ENCODE measurements at regions not wholly inside any gene's neighbourhood (a gene's known extent, or its start where the extent isn't known, plus 50 kb on each side); places are given as distances from the start of the nearest gene placed in this dataset.

DNA sequence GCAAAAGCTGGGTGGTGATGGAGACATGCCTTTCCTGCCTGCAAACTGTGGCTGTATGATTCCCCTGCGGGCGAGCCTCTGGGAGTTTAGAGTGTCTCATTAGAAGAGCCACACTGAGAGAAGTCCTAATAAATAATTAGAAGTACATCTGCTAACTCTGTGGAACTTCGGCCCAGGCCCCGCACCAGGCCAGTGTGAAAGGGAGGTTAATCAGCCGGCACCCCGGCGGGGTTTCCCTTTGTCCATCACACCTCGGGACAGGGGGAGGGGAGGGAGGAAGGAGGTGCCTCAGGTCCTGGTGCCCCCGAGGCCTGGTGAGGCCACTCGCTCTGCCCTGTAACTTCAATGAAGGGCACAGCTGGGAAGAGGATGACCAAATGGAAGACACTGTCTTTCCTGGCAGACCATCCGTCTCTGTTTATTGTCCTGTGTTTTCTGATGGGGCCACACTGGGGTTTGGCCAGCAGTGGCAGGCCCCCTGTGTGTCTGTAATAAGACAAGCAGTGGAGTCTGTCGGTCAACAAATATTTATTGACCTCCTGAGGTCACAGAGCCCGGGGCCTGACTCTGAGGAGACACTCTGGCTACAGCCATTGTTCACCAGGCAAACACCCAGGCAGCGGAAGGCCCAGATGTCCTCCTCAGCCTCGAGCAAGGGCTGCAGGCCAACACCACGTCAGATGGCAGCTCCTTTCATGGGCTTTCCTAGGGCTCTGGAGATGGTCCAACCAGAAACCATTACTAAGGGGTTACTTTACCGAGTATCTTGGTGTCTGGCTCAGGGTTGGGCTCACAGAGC is 267.5 kb upstream of the RAB4A start:
- H3K27ac Mint-ChIP-seq = no peak overlapping the region
- no peaks in the 10 kb centered on the region for H3K36me3 Mint-ChIP-seq
- Histone ChIP-seq H3K9me3 (ENCODE audit: control insufficient read depth in 2 of 3, low read length in 3 of 3) (no peaks in the 10 kb centered on the region), H3K4me3 (ENCODE audit: low read length) (no peak overlapping the region), H3K4me1 (ENCODE audit: control insufficient read depth in 2 of 2, insufficient read depth in 2 of 2, low read length in 2 of 2) (peaks cover 4 to 5% of the 10 kb centered on the region in 2 donors), H3K27ac (ENCODE audit: low read depth, low read length) (no peak overlapping the region), H3K27me3 (ENCODE audit: control insufficient read depth in 2 of 2, insufficient read depth in 2 of 2, low read length in 2 of 2) (no peaks in the 10 kb centered on the region), H3K36me3 (ENCODE audit: control insufficient read depth in 2 of 3, insufficient read depth in 3 of 3, low read length in 3 of 3) (no peaks in the 10 kb centered on the region)
- POLR2A ChIA-PET = no interaction called here
- intact Hi-C loops (cut with micrococcal nuclease) = no loop called here
- H3K27me3 Mint-ChIP-seq = no peaks in the 10 kb centered on the region
- H3K4me3 Mint-ChIP-seq = no peak overlapping the region
- DNase-seq = no peak
- no peaks in the 10 kb centered on the region for H3K9me3 Mint-ChIP-seq
- CTCF ChIA-PET = no interaction called here
- no peak for ATAC-seq
- peaks cover 3 to 23% (median 14%) of the 10 kb centered on the region in 7 donors for H3K4me1 Mint-ChIP-seq

GRCh38 chr1:229004066-229004833 is 266.7 kb upstream of the RAB4A start:
- Histone ChIP-seq H3K9me3 (ENCODE audit: control insufficient read depth in 2 of 3, low read length in 3 of 3) (no peaks in the 10 kb centered on the region), H3K27me3 (ENCODE audit: control insufficient read depth in 2 of 2, insufficient read depth in 2 of 2, low read length in 2 of 2) (no peaks in the 10 kb centered on the region), H3K36me3 (ENCODE audit: control insufficient read depth in 2 of 3, insufficient read depth in 3 of 3, low read length in 3 of 3) (no peaks in the 10 kb centered on the region), H3K27ac (ENCODE audit: low read depth, low read length) (no peak overlapping the region), H3K4me3 (ENCODE audit: low read length) (no peak overlapping the region), H3K4me1 (ENCODE audit: control insufficient read depth in 2 of 2, insufficient read depth in 2 of 2, low read length in 2 of 2) (peaks cover 4 to 5% of the 10 kb centered on the region in 2 donors)
- H3K27me3 Mint-ChIP-seq = no peaks in the 10 kb centered on the region
- no peak for DNase-seq
- ChIA-PET CTCF (no interaction called here), POLR2A (no interaction called here)
- peaks cover 3 to 23% (median 14%) of the 10 kb centered on the region in 7 donors for H3K4me1 Mint-ChIP-seq
- no peak overlapping the region for H3K4me3 Mint-ChIP-seq
- H3K27ac Mint-ChIP-seq = peak overlapping the region in 2 of 9 donors; percentile 18 to 42
- H3K36me3 Mint-ChIP-seq = no peaks in the 10 kb centered on the region
- intact Hi-C loops (cut with micrococcal nuclease) = no loop called here
- H3K9me3 Mint-ChIP-seq = no peaks in the 10 kb centered on the region
- ATAC-seq = no peak

DNA sequence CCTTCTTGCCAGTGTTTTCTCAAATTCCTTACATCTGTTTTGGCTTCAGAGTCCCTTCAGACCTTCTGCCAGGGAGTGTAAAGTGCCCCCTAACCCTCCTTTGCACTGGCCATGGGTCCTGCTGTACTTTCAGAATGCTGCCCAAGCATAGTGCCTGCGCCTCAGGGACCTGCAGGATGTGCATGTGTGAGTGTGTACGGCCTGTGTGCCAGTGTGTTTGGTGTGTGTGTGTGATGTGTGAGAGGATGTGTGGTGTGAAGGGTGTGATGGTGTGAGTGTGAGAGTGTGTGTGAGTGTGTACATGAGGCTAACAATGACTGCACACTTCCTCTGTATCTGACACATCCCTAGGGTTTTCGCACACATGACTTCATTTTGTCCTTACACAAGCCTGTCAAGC is 265.8 kb upstream of the RAB4A start:
- ChIA-PET CTCF (no interaction called here), POLR2A (no interaction called here)
- no peak overlapping the region for H3K27ac ChIP-seq (ENCODE audit: low read depth, low read length)
- intact Hi-C loops (cut with micrococcal nuclease) = no loop called here
- H3K4me1 Mint-ChIP-seq = peaks cover 3 to 23% (median 14%) of the 10 kb centered on the region in 7 donors
- no peak overlapping the region for H3K4me3 Mint-ChIP-seq
- peaks cover 4 to 5% of the 10 kb centered on the region in 2 donors for H3K4me1 ChIP-seq (ENCODE audit: control insufficient read depth in 2 of 2, insufficient read depth in 2 of 2, low read length in 2 of 2)
- H3K27me3 Mint-ChIP-seq = no peaks in the 10 kb centered on the region
- no peaks in the 10 kb centered on the region for H3K36me3 Mint-ChIP-seq
- no peaks in the 10 kb centered on the region for H3K9me3 Mint-ChIP-seq
- ATAC-seq (no peak), DNase-seq (no peak)
- no peaks in the 10 kb centered on the region for H3K9me3 ChIP-seq (ENCODE audit: control insufficient read depth in 2 of 3, low read length in 3 of 3)
- H3K36me3 ChIP-seq (ENCODE audit: control insufficient read depth in 2 of 3, insufficient read depth in 3 of 3, low read length in 3 of 3) = no peaks in the 10 kb centered on the region
- no peak overlapping the region for H3K4me3 ChIP-seq (ENCODE audit: low read length)
- H3K27ac Mint-ChIP-seq = no peak overlapping the region
- no peaks in the 10 kb centered on the region for H3K27me3 ChIP-seq (ENCODE audit: control insufficient read depth in 2 of 2, insufficient read depth in 2 of 2, low read length in 2 of 2)

DNA sequence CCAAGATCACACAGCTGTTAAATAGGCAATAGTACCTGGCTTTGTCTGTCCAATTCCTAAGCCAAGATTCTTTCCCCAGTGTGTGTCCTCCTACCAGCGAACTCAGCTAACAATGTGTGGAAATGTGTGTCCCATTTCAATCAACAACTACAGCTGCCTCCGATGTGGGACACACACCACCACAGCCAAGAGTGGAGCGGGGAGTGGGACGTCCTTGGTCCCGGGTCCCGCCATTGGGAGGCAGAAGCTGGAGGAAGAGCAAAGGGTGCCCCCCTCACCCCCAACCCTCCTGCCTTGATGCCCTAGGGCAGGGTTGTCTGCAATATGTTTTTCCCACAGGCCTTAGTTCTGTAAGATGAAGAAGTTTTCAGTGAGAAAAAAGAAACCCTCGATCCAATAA is 265.4 kb upstream of the RAB4A start:
- Mint-ChIP-seq H3K9me3 (no peaks in the 10 kb centered on the region), H3K4me3 (no peak overlapping the region), H3K27me3 (no peaks in the 10 kb centered on the region), H3K36me3 (no peaks in the 10 kb centered on the region), H3K4me1 (peaks cover 3 to 20% (median 14%) of the 10 kb centered on the region in 7 donors), H3K27ac (no peak overlapping the region)
- no peaks in the 10 kb centered on the region for H3K36me3 ChIP-seq (ENCODE audit: control insufficient read depth in 2 of 3, insufficient read depth in 3 of 3, low read length in 3 of 3)
- intact Hi-C loops (cut with micrococcal nuclease) = no loop called here
- no peaks in the 10 kb centered on the region for H3K9me3 ChIP-seq (ENCODE audit: control insufficient read depth in 2 of 3, low read length in 3 of 3)
- no peak for DNase-seq
- peaks cover 4 to 5% of the 10 kb centered on the region in 2 donors for H3K4me1 ChIP-seq (ENCODE audit: control insufficient read depth in 2 of 2, insufficient read depth in 2 of 2, low read length in 2 of 2)
- no peak overlapping the region for H3K4me3 ChIP-seq (ENCODE audit: low read length)
- CTCF ChIA-PET = interaction anchor here (0.8 kb wide), 1 partner anchor 222 kb away, joined by 4 read pairs; no protein-coding TSS in a partner anchor
- H3K27ac ChIP-seq (ENCODE audit: low read depth, low read length) = no peak overlapping the region
- no peak for ATAC-seq
- POLR2A ChIA-PET = no interaction called here
- no peaks in the 10 kb centered on the region for H3K27me3 ChIP-seq (ENCODE audit: control insufficient read depth in 2 of 2, insufficient read depth in 2 of 2, low read length in 2 of 2)

- H3K36me3 Mint-ChIP-seq = no peaks in the 10 kb centered on the region
- no peak for ATAC-seq
- POLR2A ChIA-PET = no interaction called here
- peaks cover 0 to 4% (median 0%) of the 10 kb centered on the region in 5 donors for H3K27me3 Mint-ChIP-seq
- H3K27ac Mint-ChIP-seq = no peak overlapping the region
- no peak overlapping the region for H3K4me3 Mint-ChIP-seq
- DNase-seq = no peak
- peaks cover 4% of the 10 kb centered on the region in 2 donors for H3K4me1 ChIP-seq (ENCODE audit: control insufficient read depth in 2 of 2, insufficient read depth in 2 of 2, low read length in 2 of 2)
- H3K4me1 Mint-ChIP-seq = peaks cover 3 to 14% (median 11%) of the 10 kb centered on the region in 7 donors
- no peaks in the 10 kb centered on the region for H3K36me3 ChIP-seq (ENCODE audit: control insufficient read depth in 2 of 3, insufficient read depth in 3 of 3, low read length in 3 of 3)
- H3K27ac ChIP-seq (ENCODE audit: low read depth, low read length) = no peak overlapping the region
- no peaks in the 10 kb centered on the region for H3K27me3 ChIP-seq (ENCODE audit: control insufficient read depth in 2 of 2, insufficient read depth in 2 of 2, low read length in 2 of 2)
- CTCF ChIA-PET = interaction anchor here (0.8 kb wide), 1 partner anchor 221 kb away, joined by 4 read pairs; no protein-coding TSS in a partner anchor
- no peaks in the 10 kb centered on the region for H3K9me3 Mint-ChIP-seq
- H3K9me3 ChIP-seq (ENCODE audit: control insufficient read depth in 2 of 3, low read length in 3 of 3) = no peaks in the 10 kb centered on the region
- intact Hi-C loops (cut with micrococcal nuclease) = no loop called here
- no peak overlapping the region for H3K4me3 ChIP-seq (ENCODE audit: low read length)
Observed at GRCh38 chr1:229006121-229006870, 264.6 kb upstream of the RAB4A start.

DNA sequence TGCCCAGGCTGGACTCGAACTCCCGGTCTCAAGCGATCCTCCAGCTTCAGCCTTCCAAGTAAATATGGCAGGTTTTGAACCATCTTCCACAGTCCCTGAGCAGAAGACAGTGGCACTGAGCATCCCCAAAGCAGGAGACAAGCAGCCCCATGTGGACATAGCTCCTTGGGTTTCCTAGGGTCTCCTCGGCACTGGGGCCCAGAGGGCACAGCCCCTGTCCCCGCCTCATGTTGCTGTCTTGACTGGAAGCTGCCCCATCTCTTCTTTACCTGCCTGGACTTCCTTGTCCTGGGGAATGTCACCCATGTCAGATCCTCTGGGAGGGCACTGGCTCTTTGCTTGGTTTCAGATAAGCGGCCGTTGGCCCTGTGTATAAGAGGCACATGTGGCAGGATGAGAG is 263.7 kb upstream of the RAB4A start:
- Histone ChIP-seq H3K36me3 (ENCODE audit: control insufficient read depth in 2 of 3, insufficient read depth in 3 of 3, low read length in 3 of 3) (no peaks in the 10 kb centered on the region), H3K4me1 (ENCODE audit: control insufficient read depth in 2 of 2, insufficient read depth in 2 of 2, low read length in 2 of 2) (no peaks in the 10 kb centered on the region), H3K4me3 (ENCODE audit: low read length) (no peak overlapping the region), H3K27ac (ENCODE audit: low read depth, low read length) (no peak overlapping the region), H3K27me3 (ENCODE audit: control insufficient read depth in 2 of 2, insufficient read depth in 2 of 2, low read length in 2 of 2) (no peaks in the 10 kb centered on the region), H3K9me3 (ENCODE audit: control insufficient read depth in 2 of 3, low read length in 3 of 3) (no peaks in the 10 kb centered on the region)
- ChIA-PET CTCF (no interaction called here), POLR2A (no interaction called here)
- DNase-seq (no peak), ATAC-seq (no peak)
- H3K27me3 Mint-ChIP-seq = peaks cover 0 to 6% (median 0%) of the 10 kb centered on the region in 5 donors
- no peak overlapping the region for H3K27ac Mint-ChIP-seq
- peaks cover 0 to 5% (median 3%) of the 10 kb centered on the region in 7 donors for H3K4me1 Mint-ChIP-seq
- H3K36me3 Mint-ChIP-seq = no peaks in the 10 kb centered on the region
- no peaks in the 10 kb centered on the region for H3K9me3 Mint-ChIP-seq
- intact Hi-C loops (cut with micrococcal nuclease) = no loop called here
- H3K4me3 Mint-ChIP-seq = no peak overlapping the region

All from naive thymus-derived CD4-positive, alpha-beta T cell (primary cell).